ENCODE measurements at regions not wholly inside any gene's neighbourhood (a gene's known extent, or its start where the extent isn't known, plus 50 kb on each side); places are given as distances from the start of the nearest gene placed in this dataset.

DNA sequence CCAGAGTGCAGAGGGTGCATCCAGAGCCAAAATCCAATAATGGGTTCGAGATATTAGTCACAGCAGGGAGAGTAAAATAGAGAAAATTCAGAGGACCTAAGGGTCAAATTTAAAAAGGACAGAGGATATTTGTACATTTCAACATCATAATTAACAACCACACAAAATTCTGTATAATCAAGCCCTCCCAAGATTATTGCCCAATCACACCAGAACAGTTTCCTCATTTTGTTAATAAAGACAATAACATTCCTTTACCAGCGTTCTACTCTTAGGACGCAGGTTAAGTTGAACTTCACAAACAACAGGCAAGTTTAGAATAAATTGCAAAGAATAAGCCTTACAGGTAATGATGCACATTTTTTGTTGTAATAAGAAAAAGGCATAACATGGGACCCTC is 462.8 kb downstream of the PTPRC start:
- Mint-ChIP-seq H3K9me3 (ENCODE audit: unreplicated experiment) (peaks cover 20% of the 10 kb centered on the region), H3K4me1 (ENCODE audit: unreplicated experiment) (peaks cover 3% of the 10 kb centered on the region), H3K27ac (ENCODE audit: unreplicated experiment) (no peak overlapping the region), H3K36me3 (ENCODE audit: unreplicated experiment) (peaks cover 1% of the 10 kb centered on the region), H3K4me3 (ENCODE audit: unreplicated experiment) (no peak overlapping the region), H3K27me3 (ENCODE audit: unreplicated experiment) (no peaks in the 10 kb centered on the region)
- TF ChIP-seq, protein P1, sequence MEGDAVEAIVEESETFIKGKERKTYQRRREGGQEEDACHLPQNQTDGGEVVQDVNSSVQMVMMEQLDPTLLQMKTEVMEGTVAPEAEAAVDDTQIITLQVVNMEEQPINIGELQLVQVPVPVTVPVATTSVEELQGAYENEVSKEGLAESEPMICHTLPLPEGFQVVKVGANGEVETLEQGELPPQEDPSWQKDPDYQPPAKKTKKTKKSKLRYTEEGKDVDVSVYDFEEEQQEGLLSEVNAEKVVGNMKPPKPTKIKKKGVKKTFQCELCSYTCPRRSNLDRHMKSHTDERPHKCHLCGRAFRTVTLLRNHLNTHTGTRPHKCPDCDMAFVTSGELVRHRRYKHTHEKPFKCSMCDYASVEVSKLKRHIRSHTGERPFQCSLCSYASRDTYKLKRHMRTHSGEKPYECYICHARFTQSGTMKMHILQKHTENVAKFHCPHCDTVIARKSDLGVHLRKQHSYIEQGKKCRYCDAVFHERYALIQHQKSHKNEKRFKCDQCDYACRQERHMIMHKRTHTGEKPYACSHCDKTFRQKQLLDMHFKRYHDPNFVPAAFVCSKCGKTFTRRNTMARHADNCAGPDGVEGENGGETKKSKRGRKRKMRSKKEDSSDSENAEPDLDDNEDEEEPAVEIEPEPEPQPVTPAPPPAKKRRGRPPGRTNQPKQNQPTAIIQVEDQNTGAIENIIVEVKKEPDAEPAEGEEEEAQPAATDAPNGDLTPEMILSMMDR (IDR thresholded peaks at IDR 0.05): no peak
- DNase-seq (ENCODE audit: extremely low spot score, unreplicated experiment): no peak

DNA sequence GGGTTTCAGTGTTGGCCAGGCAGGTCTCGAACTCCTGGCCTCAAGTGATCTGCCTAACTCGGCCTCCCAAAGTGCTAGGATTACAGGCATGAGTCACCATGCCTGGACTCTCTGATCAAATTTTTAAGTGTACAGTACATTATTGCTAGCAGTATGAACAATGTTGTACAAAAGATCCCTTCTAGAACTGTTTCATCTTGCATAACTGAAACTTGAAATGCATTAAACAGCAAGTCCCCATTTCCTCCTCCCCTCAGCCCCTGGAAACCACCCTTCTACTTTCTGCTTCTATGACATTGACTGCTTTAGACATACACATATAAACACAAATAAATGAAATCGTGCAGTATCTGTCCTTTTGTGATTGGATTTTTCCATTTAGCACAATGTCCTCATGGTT is 463.4 kb downstream of the PTPRC start:
- DNase-seq (ENCODE audit: extremely low spot score, unreplicated experiment): no peak

DNA sequence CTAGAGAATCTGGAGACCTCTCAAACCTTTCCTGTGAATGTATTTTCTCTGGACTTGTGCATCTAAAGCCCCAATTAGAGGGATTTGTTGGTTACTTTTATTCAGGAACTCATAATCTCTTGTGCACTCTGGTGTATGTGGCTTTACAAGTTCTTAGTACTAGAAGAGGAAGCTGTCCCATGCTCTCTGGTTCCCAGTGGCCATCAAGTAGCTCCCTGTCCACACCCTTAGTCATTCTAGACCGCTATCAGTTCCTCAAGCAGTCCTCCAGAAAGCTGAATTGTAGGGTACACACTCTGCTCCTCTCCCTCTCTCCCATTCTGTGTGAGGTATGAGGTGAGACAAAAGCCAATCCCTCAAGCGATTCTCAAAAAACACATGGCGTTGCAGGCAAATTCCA is 470.3 kb downstream of the PTPRC start:
- Mint-ChIP-seq H3K4me1 (ENCODE audit: unreplicated experiment) (no peaks in the 10 kb centered on the region), H3K4me3 (ENCODE audit: unreplicated experiment) (no peak overlapping the region), H3K36me3 (ENCODE audit: unreplicated experiment) (peaks cover 4% of the 10 kb centered on the region), H3K27ac (ENCODE audit: unreplicated experiment) (no peak overlapping the region), H3K9me3 (ENCODE audit: unreplicated experiment) (peaks cover 33% of the 10 kb centered on the region), H3K27me3 (ENCODE audit: unreplicated experiment) (no peaks in the 10 kb centered on the region)
- DNase-seq (ENCODE audit: extremely low spot score, unreplicated experiment): no peak
- TF ChIP-seq, protein P1 (IDR thresholded peaks at IDR 0.05): no peak

More for the DNA sequence above, 463.4 kb downstream of the PTPRC start:
- H3K27me3 Mint-ChIP-seq (ENCODE audit: unreplicated experiment): no peaks in the 10 kb centered on the region
- peaks cover 3% of the 10 kb centered on the region for H3K4me1 Mint-ChIP-seq (ENCODE audit: unreplicated experiment)
- H3K9me3 Mint-ChIP-seq (ENCODE audit: unreplicated experiment): peaks cover 26% of the 10 kb centered on the region
- TF ChIP-seq, protein P1 (IDR thresholded peaks at IDR 0.05): no peak
- H3K4me3 Mint-ChIP-seq (ENCODE audit: unreplicated experiment): no peak overlapping the region
- H3K27ac Mint-ChIP-seq (ENCODE audit: unreplicated experiment): no peak overlapping the region
- H3K36me3 Mint-ChIP-seq (ENCODE audit: unreplicated experiment): peaks cover 1% of the 10 kb centered on the region

DNA sequence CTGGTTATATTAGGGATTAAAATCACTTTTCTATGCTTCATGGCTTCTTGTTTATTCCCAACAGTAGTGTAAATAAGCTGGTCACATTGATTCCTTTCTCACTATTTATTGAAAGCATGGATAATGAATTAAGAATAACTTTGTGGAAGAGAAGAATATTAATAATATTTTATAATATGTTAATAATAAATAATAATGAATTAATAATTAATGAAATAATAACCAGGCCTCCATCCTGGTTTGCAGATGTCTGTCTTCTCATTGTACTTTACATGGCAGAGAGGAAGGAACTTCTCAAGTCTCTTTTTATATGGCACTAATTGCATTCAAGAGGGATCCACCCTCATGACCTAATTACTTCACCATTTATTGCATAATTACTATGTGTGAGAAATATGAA is 473.5 kb downstream of the PTPRC start:
- Mint-ChIP-seq H3K4me3 (ENCODE audit: unreplicated experiment) (no peak overlapping the region), H3K36me3 (ENCODE audit: unreplicated experiment) (peaks cover 4% of the 10 kb centered on the region), H3K4me1 (ENCODE audit: unreplicated experiment) (no peaks in the 10 kb centered on the region), H3K27ac (ENCODE audit: unreplicated experiment) (no peak overlapping the region), H3K27me3 (ENCODE audit: unreplicated experiment) (no peaks in the 10 kb centered on the region), H3K9me3 (ENCODE audit: unreplicated experiment) (peaks cover 18% of the 10 kb centered on the region)
- TF ChIP-seq, protein P1 (IDR thresholded peaks at IDR 0.05): no peak
- DNase-seq (ENCODE audit: extremely low spot score, unreplicated experiment): no peak

DNA sequence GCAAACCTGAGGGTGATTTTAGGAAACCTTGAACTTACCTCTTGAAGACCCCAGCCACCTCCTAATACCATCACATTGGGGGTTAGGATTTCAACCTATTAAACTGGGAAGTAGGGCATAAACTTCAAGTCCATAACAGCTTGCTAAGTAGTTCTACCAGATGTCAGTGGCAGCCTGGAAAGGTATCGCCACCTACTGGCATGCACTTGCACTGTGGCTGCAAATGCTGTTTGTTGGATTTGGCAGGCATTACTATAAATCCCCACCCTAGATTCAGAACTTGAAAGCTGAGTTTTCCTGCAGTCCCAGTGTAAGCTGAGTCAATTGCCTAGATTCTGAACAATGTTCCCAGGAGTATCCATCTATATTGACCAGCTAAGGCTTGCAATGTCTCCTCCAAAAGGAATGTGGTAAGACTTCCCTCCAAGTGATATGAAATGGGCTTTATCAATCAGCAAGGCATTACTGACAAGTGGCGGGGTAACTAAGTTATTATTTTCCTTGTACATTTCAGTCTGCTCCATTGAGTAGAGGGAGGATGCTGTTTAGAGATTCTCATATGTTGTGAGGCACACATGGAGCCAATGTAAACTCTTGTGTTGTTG is 474.5 kb downstream of the PTPRC start:
- TF ChIP-seq, protein P1 (IDR thresholded peaks at IDR 0.05): peak; percentile 70
- H3K27me3 Mint-ChIP-seq (ENCODE audit: unreplicated experiment): no peaks in the 10 kb centered on the region
- no peaks in the 10 kb centered on the region for H3K4me1 Mint-ChIP-seq (ENCODE audit: unreplicated experiment)
- H3K36me3 Mint-ChIP-seq (ENCODE audit: unreplicated experiment): peaks cover 2% of the 10 kb centered on the region
- H3K9me3 Mint-ChIP-seq (ENCODE audit: unreplicated experiment): peaks cover 15% of the 10 kb centered on the region
- no peak overlapping the region for H3K4me3 Mint-ChIP-seq (ENCODE audit: unreplicated experiment)
- H3K27ac Mint-ChIP-seq (ENCODE audit: unreplicated experiment): no peak overlapping the region
- DNase-seq (ENCODE audit: extremely low spot score, unreplicated experiment): no peak
